ENCODE measurements at regions not wholly inside any gene's neighbourhood (a gene's known extent, or its start where the extent isn't known, plus 50 kb on each side); places are given as distances from the start of the nearest gene placed in this dataset.

DNA sequence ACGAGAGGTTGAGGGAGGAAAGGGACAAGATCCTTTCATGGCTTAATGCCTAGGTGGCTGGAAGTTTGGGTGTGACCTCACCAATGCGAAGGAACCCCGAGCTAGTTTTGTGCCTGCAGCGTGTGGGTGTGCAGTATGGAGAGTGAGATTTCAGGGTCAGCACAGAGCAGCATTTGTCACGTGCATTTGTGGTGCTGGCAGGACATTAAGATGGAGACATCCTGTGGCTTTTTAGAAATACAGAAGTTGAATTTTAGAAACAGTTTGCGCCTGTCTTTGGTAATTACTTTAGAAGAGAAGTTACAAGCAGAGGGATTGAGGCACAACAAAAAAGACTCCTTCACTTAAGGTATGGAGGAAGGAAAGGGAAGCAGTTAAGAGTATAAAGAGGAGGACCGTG lies 258.2 kb upstream of the THUMPD2 start:
- under 1% methylated on average over 7 of the region's 7 CpGs for WGBS (ENCODE audit: insufficient coverage, low coverage, missing lambda C conversion rate)
- Histone ChIP-seq H3K27me3 (ENCODE audit: control insufficient read depth in 2 of 2, insufficient read depth in 2 of 2, low read length in 2 of 2) (no peaks in the 10 kb centered on the region), H2AFZ (ENCODE audit: low read depth, low read length) (no peak overlapping the region), H3K9me3 (replicated peaks; ENCODE audit: control insufficient read depth, insufficient read depth, low read depth, low read length) (peaks cover 2% of the 10 kb centered on the region), H3K79me2 (ENCODE audit: control insufficient read depth, insufficient read depth, low read length) (no peaks in the 10 kb centered on the region), H3K4me3 (no peak overlapping the region), H3K9ac (ENCODE audit: insufficient read depth in 1 of 2, low read depth in 2 of 2, low read length in 2 of 2) (no peak overlapping the region), H3K4me2 (ENCODE audit: insufficient read depth, low read length) (no peak overlapping the region), H3K36me3 (ENCODE audit: control insufficient read depth, insufficient read depth, low read length) (no peaks in the 10 kb centered on the region), H4K20me1 (replicated peaks; ENCODE audit: control insufficient read depth, insufficient read depth, low read length) (no peaks in the 10 kb centered on the region), H3K9me1 (ENCODE audit: control insufficient read depth, insufficient read depth, low read length) (no peaks in the 10 kb centered on the region), H3K27ac (ENCODE audit: extremely low read depth, low read depth, low read length) (no peak overlapping the region), H3K4me1 (replicated peaks in 1 of 2; ENCODE audit: control insufficient read depth in 2 of 2, insufficient read depth in 2 of 2, low read length in 2 of 2) (no peaks in the 10 kb centered on the region)
- intact Hi-C loops (cut with micrococcal nuclease) (no loop called here), in situ Hi-C loops (cut with MboI) (no loop called here)
- DNase-seq (ENCODE audit: extremely low read depth in 1 of 4, low spot score in 3 of 4) (no peak), ATAC-seq (no peak), FAIRE-seq (no peak)
- no TSS peak for BruUV-seq (replicated peaks)
- CTCF ChIA-PET (ENCODE audit: low intra/inter-chr PET ratio) = no interaction called here
- POLR2A ChIA-PET = no interaction called here
- TF ChIP-seq ZNF696 (CRISPR knock-in tag; conservative IDR thresholded peaks at IDR 0.05) (no peak), MTF1 (CRISPR knock-in tag; IDR thresholded peaks at IDR 0.05; ENCODE audit: borderline replicate concordance) (no peak), ZNF217 (CRISPR knock-in tag; IDR thresholded peaks at IDR 0.05) (no peak), ZNF165 (CRISPR knock-in tag; IDR thresholded peaks at IDR 0.05; ENCODE audit: borderline replicate concordance) (no peak), KLF6 (CRISPR knock-in tag; IDR thresholded peaks at IDR 0.05; ENCODE audit: borderline replicate concordance) (no peak), BCL6 (CRISPR knock-in tag; IDR thresholded peaks at IDR 0.05) (no peak), ZNF644 (tag; IDR thresholded peaks at IDR 0.05; ENCODE audit: low read depth) (no peak), SMARCA4 (IDR thresholded peaks at IDR 0.05) (no peak)
- TF ChIP-seq, protein P1, sequence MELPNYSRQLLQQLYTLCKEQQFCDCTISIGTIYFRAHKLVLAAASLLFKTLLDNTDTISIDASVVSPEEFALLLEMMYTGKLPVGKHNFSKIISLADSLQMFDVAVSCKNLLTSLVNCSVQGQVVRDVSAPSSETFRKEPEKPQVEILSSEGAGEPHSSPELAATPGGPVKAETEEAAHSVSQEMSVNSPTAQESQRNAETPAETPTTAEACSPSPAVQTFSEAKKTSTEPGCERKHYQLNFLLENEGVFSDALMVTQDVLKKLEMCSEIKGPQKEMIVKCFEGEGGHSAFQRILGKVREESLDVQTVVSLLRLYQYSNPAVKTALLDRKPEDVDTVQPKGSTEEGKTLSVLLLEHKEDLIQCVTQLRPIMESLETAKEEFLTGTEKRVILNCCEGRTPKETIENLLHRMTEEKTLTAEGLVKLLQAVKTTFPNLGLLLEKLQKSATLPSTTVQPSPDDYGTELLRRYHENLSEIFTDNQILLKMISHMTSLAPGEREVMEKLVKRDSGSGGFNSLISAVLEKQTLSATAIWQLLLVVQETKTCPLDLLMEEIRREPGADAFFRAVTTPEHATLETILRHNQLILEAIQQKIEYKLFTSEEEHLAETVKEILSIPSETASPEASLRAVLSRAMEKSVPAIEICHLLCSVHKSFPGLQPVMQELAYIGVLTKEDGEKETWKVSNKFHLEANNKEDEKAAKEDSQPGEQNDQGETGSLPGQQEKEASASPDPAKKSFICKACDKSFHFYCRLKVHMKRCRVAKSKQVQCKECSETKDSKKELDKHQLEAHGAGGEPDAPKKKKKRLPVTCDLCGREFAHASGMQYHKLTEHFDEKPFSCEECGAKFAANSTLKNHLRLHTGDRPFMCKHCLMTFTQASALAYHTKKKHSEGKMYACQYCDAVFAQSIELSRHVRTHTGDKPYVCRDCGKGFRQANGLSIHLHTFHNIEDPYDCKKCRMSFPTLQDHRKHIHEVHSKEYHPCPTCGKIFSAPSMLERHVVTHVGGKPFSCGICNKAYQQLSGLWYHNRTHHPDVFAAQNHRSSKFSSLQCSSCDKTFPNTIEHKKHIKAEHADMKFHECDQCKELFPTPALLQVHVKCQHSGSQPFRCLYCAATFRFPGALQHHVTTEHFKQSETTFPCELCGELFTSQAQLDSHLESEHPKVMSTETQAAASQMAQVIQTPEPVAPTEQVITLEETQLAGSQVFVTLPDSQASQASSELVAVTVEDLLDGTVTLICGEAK (IDR thresholded peaks at IDR 0.05) = no peak
- TF ChIP-seq, protein P1 (CRISPR knock-in tag; IDR thresholded peaks at IDR 0.05) = no peak
- TF ChIP-seq, protein P2, sequence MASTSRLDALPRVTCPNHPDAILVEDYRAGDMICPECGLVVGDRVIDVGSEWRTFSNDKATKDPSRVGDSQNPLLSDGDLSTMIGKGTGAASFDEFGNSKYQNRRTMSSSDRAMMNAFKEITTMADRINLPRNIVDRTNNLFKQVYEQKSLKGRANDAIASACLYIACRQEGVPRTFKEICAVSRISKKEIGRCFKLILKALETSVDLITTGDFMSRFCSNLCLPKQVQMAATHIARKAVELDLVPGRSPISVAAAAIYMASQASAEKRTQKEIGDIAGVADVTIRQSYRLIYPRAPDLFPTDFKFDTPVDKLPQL (IDR thresholded peaks at IDR 0.05; ENCODE audit: extremely low read depth, insufficient read length) = no peak
- TF ChIP-seq, protein P3, sequence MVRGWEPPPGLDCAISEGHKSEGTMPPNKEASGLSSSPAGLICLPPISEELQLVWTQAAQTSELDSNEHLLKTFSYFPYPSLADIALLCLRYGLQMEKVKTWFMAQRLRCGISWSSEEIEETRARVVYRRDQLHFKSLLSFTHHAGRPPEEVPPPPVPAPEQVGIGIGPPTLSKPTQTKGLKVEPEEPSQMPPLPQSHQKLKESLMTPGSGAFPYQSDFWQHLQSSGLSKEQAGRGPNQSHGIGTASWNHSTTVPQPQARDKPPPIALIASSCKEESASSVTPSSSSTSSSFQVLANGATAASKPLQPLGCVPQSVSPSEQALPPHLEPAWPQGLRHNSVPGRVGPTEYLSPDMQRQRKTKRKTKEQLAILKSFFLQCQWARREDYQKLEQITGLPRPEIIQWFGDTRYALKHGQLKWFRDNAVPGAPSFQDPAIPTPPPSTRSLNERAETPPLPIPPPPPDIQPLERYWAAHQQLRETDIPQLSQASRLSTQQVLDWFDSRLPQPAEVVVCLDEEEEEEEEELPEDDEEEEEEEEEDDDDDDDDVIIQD (CRISPR knock-in tag; IDR thresholded peaks at IDR 0.05) = no peak
